HG03520 (cell line): ENCODE measurements at regions not wholly inside any gene's neighbourhood (a gene's known extent, or its start where the extent isn't known, plus 50 kb on each side); places are given as distances from the start of the nearest gene placed in this dataset.
A peak's percentile ranks its signal among the peaks of the same experiment; 100 is the strongest.

Experiments
- ATAC-seq: cut with Tn5 transposase; IDR thresholded peaks from one replicate; pipeline ENCODE4 v1.9.1; 2021; ENCODE audit warnings: mild to moderate bottlenecking, moderate library complexity; ENCODE audit not compliant: unreplicated experiment

DNA sequence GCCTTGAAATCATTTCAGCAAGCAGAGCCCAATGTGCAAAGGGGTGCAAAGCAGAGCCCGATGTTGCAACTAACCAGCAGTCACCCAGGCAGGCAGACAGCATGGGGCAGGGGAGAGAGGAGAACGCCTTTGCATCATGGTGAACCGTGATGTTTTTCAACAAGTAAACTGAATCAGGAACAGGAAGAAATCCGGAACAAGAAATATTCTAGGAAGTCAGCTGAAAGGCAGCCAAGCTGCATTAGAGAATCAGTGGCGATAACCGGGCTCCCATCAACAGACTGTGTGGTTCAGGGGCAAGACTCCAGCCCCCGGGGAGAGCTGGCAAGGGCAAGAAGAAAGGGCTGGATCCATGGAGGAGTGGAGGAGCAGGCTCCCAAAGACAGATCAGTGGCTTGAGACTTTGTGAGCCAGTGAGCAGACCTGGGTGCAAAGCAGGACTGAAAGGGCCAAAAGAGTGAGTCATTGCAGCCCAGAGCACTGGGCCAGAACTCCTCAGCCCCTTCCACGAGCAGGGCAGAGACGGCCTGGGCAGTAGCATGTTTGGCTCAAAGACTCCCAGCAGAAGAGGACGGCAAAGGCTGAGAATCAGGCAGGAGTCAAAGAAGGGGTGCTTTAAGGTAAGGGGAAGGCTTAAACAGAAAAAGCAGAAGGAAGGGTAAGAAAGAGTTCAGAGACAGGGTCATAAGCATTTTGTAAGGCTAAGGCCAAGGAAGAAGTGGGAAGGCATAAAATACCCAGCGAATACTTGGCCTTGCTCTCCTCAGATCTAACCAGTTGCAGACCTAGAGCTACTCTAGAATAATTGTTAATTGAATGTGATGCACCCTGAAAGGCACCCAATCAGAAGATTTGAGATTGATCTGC lies 155.0 kb downstream of the SETD4 start:
- no peak for ATAC-seq

DNA sequence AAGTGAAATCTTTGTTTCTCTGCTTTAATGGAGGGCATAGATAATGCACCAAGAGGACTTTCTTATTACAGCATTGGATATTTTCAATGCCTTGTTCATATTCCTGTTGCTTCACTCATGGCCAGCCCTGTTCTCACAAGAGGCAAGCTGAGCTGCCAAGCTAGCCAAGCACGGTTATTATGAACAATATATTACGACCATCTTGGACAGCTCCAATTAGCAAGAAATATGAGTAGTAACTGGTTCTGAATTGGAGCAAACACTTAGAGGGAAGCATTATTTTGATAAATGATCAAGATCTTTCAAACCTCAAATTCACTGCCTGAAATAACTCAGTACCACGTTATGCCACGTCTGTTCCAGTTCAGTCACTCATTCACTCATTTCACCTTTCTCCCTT lies 159.8 kb downstream of the SETD4 start:
- ATAC-seq: no peak

DNA sequence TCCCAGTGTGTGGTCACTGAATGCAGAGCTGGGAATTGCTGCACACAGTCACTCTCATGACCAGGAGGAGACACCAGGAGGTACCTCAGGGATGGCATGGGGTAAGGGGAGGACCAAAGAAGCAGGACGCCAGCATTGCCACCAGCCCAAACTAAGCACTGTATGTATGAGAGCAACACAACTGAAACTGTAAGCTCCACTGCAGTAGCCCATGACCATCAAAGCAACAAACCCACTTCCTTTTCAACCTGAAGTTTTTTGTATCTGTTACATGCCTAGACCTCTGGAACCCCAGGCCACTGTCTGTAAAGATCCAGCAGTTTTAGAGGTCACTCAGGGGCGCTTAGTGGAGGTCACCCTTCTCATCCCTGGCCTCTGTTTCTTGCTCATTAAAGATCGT lies 164.3 kb downstream of the SETD4 start:
- ATAC-seq: peak; percentile 71

DNA sequence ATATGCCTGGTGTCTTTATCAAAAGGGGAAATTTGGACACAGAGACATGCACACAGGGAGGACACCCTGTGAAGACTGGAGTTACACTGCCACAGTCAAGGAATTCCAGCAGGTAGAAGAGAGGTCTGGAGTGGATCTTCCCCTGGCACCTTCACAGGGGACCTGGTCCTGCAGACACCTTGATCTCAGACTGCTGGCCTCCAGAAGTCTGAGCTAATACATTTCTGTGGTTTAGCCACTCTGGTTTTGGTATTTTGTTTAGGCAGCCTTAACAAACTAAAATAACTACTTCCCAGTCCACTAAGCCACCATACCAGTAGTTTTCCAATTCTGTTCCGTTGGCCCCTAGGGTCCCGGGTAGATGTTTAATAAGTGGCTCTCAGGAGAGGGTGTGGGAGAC lies 164.7 kb downstream of the SETD4 start:
- ATAC-seq: no peak

DNA sequence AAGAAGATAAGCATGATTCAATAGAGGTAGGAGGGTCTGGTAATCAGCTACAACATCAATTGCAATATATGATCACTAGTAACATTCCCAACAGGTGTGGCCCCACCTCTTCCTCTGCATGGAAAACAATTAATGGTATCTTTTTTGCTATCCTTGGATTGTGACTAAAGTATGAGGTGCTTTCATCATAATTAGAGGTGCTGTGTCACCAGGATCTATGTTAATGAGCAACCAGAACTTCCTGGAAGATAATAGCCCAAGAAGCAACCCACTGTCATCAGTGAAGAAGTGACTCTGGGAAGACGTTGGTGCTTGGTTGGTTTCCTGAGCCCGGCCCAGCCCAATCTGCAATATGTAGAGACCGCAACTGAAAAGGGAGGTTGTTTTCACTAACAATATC lies 167.2 kb downstream of the SETD4 start:
- ATAC-seq: no peak

DNA sequence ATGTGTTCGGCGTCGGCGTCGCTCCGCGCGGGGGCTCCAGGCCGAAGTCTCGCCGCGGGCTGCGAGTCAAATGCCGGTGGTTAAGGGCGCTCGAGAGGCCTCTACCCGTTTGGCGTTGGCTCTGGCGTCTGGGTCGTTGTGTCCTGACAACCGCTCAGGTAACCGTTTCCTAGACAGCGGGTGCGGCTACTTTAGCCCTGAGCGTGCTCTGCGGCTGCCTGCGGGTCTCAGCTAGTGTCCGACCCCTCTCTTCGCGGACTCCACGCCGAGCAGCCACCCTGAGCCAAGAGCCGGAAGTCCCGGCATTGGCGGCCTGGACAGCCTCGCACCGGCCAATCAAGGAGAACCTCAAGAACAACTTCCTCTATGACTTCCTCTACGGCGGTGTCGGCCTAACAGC lies 173.4 kb downstream of the SETD4 start:
- no peak for ATAC-seq

DNA sequence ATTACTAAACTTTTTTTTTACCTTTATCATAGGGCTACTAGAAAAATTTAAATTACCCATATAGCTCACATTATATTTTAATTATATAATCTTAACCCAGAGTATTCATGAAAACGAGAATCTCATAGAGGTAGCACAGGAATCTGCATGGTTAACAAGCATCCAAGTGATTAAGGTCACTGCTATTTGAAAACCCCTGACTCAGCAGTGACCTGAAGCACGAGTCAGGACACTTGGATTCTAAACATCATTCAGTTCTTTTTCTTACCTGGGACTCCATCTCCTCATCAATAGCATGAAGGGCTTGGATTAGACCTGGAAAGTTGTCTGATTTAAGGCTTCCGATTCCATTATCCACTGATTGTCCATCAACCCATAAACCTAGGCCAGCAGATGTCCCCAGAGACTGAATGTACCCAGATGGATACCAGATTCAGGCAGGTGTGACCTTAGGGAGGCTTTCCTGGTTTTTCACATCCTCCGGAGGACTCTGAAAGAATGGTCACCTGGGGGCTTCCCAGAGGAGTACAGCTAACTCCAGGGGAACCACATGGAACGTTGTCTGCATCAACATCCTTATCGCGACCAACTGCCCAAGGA lies 174.3 kb downstream of the SETD4 start:
- ATAC-seq: no peak

DNA sequence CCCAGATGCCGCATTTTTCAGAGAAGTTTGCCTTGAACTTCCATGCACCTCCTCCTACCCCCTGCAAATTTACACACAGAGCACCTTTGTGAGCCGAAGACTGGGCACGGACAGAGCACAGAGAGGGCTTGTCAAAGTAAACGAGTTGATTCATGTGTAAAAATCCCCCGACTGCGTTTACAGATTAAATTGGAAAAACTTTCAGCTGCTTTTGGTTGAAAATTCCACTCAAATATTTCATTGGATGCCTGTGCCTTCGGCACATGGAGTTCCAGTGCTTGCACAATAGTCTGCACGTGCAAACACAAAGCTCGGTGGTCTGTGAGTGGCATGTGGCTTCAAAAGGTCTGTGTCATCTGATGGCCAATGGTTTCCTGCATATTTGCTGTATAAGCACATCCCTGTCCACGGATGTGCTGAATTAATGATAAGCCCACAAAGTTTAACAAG lies 177.5 kb downstream of the SETD4 start:
- no peak for ATAC-seq

DNA sequence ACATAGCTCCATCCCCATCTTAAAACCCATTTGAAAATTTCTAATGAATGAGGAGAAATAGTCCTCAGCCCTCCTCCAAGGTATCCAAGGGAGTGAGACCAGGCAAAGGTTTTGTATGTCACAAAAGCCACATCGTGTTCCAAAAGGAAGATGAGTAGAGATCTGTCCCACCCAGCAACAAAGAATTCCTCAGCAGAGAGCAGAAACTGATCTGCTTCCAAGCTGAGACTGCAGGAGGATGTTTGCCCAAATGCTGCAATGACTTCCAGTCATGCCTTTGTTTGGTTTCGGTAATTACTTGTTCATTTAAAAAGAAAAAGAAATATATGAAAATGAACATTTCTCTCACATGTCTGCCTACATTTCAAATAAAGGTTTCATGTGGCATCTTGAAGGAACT lies 186.9 kb downstream of the SETD4 start:
- no peak for ATAC-seq

DNA sequence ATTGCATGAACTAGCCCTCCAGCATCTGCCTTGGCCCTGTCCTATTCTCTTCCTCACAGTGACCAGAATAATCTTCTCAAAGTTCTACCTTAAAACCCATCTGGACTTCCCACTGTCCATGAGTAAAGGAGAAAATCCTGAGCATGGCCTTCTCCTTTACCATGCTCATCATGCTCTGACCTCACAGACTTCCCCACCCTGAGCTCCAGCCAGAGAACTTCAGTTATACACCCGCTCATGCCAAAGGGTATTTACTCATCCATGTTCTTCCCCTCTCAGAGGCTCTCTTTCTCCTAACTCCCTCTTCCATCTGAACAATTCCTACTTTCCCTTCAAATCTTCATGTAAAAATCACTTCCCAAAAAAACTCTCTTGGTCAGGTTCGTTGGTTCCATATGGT lies 188.4 kb downstream of the SETD4 start:
- ATAC-seq: no peak

DNA sequence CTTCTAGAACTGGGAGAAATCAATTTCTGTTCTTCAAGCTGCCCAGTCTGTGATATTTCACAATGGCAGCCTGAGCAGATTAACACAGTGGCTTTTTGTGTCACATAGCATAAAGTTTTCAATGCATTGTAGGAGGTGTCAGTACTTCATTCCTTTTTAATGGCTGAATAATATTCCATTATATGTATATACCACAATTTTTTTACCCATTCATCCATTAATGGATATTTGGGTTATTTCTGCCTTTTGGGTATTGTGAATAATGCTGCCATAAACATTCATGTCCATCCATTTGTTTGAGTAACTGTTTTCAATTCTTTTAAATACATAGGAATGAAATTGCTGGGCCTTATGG lies 191.5 kb downstream of the SETD4 start:
- no peak for ATAC-seq

DNA sequence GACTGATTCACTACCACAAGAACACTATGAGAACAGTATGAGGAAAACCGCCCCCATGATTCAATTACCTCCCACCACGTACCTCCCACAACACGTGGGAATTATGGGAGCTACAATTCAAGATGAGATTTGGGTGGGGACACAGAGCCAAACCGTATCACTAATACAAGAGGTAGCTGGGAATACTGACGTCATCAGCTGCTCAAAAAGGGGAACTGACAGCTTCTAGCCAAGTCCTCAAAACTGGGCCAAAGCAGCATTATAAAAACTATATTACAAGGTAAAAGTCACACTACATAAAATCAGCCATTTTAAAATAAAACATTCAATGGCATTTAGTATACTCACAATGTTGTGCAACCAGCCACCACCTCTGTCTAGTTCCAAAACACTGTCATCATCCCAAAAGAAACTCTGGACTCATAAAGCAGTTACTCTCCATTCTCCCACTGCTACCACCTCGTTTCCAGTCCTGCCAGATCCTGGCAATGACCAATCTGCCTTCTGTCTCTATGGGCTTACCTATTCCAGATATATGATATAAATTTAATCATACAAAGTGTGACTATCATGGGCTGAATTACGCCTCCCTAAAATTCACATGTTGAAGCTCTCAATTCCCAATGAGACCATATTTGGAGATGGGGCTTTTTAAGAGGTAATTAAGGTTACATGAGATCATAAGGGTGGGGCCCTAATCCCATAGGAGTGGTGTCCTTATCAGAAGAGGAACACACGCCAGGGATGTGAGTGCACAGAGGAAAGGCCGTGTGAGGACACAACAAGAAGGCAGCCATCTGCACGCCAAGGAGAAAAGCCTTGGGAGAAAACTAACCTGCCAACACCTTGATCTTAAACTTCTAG lies 192.1 kb downstream of the SETD4 start:
- ATAC-seq: no peak

DNA sequence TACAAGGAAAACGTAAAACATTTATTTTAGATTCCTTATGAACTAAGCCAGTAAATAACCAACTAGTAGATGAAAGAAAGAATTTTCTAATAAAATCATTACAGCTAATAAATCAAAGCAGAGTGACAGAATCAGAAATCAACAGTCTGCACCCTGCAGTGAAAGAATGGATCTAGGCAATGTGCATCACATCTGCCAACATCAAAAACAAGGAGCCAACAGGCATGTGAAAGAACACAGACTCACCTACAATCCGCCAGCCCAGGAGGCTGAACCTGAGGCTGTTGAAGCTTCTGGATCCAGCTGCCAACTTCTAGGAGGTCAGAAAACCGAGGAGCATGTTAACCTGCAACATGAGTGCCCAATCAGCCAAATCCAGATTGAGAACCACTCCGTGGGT lies 196.3 kb downstream of the SETD4 start:
- no peak for ATAC-seq

DNA sequence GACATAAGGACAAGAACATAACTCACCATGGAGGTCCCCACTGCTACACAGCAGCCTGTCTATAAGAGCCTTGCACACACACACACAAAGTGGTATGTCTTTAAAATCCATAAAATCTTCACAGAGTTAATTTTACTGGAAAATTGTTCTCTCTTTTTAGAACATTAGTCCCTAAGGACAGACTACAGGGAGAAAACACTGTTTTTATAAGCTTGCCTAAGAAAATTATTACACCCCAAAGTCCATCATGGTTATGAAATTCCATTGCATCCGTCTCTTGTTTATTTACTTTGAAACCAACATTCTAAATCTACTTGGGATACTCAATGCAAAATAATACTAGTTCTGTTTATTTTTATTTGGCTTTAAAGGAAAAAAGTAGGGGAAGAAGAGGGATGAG lies 197.4 kb downstream of the SETD4 start:
- ATAC-seq: no peak

DNA sequence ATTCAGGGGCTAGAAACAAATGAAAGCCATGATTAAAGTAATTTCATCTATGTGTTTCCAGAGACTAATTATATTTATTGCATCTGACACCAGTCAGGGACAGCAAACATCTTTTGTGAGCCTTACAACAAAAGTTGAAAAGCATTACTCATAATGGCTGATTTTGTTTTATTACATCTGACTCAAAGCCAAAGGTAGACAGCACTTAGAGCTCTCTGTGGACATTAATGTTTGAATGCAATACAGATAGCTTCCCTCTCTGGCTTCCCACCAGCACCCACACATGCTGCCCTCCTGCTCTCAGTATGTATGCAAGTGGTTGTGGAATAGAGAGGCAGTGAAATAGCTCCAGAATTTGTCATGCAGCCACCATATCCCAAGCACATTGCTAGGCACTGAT lies 198.7 kb downstream of the SETD4 start:
- no peak for ATAC-seq

DNA sequence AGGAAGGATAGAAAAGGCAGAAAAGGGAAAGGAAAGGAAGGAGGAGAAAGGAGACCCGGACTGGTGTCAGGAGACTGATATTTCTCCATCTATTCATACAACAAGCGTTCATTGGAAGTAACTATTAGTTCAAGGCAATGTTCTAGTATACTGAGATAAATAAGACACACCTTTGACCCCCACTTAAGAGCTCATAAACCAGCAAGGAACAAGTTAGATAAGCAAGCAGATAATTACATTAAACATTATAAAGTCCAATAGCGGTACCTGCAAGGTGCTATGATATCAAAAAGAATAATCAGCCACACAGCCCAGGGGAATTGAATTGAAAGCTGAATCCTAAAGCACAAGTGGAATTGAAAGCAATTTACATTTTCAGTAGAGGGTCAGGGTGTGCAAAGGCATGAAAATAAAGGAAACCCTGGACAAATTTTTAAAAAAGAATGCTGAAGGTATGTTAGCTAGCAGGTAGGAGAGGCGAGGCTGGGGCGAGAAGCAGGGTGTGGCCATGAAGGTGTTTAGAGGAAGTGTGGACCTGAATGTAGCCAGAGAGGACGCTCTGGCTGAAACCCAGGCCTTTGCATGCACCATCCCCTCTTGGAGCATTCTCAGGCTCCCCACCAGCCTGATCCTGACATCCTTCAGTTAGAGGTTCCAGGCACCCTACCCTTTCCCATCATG lies 200.0 kb downstream of the SETD4 start:
- no peak for ATAC-seq

DNA sequence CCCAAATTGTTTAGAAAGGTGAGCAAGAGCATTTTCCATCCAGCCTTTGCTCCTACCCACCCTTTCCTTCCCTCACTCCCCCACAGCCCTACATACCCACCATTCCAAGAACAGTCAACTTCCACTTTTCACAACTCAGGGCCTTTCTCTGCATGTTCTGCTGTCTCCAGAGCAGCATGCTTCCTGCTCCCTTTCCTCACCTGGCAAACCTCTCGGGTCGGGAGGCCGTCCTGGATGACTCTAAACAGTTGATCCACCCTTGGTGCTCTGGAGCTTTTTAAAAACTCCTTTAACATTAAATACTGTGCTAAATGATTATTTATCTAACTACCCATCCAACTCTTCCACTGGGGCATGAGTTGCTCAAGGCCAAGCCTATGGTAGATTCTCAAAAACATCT lies 200.6 kb downstream of the SETD4 start:
- ATAC-seq: no peak

DNA sequence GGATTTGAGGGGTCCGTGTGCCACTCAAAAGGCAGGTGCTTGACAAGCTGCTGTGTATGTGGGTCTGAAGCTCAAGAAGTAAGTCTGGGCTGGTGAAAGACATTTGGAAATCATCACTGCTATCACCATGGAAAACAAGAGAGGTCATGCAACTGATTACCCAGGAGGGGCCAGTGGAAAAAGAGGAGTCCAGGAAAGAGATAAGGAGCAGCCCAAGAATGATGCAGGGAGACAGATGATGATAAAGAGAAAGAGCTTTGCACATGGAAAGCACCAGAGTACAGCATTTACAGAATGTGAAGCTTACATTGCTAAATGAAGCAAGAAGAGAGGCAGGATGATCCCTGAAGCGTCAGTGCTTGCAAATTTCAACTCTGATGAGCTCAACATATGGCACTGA lies 203.2 kb downstream of the SETD4 start:
- no peak for ATAC-seq

DNA sequence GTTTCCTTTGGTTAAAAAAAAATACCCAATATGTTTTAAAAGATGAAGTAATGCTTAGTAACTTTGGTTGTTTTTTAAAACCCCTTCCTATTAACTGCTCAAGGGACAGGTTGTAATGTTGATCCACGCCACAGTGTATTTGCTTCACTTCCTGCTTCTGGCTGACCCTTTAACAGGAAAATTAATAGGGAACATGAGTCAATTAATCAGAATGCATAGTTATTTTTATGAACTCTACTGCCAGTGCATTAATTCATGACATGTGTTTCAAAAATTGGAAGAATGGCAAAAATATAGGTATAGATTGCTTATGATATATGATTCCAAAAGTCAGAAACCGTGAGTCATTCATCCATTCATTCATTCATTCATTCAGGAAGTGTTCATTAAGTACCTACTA lies 204.8 kb downstream of the SETD4 start:
- no peak for ATAC-seq

DNA sequence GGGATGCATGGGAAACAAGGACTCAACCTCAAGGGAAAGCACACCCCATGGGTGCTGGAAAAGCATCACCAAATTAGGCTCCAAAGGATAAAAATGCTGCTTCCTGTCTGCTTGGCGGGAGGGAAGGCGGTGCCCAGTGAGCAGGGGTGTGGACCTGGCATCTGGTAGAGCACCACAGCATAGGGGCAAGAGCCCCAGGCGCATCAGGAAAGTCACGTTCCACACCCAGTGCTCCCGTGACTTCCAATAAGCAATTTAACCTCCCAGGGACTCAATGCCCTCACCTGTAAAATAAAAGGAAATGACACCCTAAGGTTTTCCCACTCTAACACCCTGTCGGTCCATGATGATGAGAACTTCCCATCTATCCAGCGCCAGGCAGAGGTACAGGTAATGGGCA lies 206.0 kb downstream of the SETD4 start:
- no peak for ATAC-seq
